Stimulated activated CD8-positive, alpha-beta memory T cell treated with anti-CD3 and anti-CD28 coated beads, Interleukin-2, amount 100 ng/mL, for 1 hour (primary cell): ENCODE measurements at regions not wholly inside any gene's neighbourhood (a gene's known extent, or its start where the extent isn't known, plus 50 kb on each side); places are given as distances from the start of the nearest gene placed in this dataset.

Experiments
- DNase-seq, 2 donors: peaks; one replicate each; pipeline ENCODE4 v3.0.0-alpha.2; 2020; ENCODE audit warnings: low read depth in 2 of 2

DNA sequence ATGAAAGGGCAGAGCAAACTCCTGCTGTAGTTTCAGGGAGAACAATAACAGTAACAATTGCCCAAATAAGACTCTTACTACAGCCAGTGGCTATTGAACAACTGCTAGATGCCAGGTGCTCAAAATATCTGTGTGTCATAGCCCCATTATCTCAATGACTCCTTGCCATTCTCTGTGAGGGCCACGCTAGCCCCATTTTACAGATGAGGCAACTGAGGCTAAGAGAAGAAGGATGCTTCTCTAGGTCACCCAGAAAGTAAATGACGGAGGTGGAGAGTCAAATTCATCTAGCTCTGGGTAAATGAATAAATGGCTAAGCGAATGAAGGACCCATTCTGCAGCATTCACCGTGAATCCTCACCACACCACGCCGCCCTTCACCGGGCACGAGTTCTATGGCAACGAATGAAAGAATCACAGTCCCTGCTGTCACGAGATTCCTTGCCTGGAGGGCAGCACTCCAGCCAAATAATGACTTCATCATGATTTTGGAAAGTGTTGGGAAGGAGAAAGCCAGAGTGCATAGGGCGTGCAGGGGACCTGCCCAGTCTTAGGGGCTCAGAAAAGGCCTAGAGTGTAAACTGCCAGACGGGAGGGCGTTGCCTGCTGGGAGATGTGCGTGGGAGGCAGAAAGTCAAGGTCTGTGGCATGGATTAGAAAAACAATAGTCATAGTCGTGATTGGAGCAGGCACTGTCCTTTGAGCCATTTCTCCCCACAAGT, 147.2 kb downstream of the C9orf50 start:
- no peak for DNase-seq

DNA sequence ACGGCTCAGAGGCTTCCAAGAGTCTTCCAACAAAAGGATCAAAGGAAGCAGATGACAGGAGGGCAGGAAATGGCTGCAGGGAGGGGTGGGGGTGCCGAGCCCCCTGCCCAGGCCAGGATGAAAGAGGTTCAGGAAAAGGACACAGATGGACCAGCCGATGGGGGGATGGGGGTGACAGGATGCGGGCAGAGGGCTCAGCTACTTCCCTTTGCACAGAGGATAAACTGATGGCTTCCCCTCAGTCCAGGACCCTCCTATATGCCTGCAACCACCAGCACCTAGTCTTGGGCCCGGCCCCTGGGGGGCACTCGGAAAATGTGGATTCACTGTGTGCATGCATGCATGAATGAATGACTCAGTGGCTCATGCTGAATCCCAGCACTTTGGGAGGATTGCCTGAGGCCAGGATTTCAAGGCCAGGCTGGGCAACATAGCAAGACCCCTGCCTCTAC, 148.2 kb downstream of the C9orf50 start:
- DNase-seq, result no peak

DNA sequence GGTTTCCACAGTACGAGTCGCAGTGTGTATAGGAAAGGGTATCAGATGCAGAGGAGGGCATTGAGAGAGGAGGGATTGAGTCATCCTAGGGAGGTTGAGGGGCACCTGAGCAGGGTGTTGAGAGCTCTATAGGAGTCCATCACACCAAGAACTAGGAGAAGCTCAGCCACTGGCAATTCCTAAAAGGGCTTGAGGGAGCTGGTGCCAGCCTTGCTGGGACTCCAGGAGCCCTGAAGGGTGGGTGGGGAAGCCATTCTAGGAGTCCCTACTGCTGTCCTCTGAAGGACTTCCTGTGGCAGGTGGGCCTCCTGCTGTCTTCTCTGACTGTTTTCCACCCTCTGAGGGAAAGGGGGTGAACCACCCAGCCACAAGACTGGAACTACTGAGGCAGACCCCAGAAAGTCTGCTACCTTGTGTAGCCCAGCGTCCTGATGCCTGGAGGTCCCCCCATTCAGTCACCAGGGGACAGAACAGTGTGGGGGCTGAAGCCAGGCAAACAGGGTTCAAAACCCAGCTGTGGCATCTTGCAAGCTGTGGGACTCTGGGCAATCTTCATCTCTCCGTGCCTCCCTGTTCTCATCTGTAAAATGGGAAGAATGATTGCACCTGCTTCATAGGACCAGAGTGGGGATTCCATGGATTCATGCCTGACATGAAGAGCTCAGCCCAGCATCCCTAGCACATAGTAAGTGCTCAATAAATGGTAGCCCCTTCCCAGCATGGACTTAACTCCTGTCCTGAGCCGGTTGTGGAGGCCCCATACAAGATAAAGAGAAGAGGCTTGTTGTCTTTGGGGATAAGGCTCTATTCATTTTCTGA, 149.5 kb downstream of the C9orf50 start:
- no peak for DNase-seq

DNA sequence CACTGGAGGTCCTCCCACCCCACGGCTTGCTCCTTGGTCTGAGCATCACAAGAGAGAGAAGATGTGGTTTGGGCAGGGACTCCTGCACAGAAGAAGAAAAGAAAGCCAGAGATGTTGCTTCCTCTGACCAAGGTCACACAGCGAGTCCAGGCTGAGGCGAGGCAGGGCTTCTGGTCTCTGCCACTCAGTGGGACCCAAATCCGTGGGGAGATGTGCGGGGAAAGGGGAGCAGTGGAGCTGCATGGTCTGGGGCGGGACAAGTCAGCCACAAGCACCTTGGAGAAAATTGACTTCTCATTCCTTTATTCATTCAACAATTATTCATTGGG, 150.9 kb downstream of the C9orf50 start:
- no peak for DNase-seq

DNA sequence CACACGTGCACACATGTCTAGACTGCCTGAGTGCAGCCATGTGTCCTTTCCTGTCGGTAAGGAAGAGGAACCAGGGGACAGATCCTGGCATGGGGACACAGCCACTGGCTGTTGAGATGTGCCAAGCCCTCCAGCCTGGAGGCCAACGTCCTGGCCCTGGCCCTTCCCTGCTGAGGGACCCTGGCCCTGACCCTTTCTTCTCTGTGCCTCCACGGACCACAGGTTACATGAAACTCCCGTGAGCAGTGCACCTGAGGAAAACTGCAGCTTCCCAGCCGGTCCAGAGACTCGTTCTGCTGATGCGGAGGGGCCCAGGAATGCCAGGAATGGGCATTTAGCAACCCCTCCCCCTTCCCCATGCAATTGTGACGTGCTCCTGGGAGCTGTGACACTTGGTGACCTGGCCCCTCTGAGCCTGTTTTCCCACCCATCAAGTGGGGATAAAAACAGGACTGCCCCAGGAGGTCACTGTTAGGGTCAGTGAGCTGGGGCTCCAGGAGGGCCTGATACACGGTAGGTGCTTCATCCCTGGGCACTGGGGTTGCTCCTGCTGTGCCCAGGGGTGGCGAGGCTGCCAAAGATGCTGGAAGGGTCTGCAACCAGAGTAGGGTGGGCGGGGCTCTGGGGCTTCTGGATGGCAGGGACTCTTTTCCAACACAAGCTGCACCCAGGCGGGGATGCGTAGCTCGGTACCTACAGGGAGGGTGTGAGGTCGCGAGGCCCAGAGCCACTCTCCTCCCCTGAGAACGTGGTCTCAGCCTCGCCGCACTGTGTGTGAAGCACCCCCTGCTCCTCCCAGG, 151.5 kb downstream of the C9orf50 start:
- DNase-seq, result no peak

DNA sequence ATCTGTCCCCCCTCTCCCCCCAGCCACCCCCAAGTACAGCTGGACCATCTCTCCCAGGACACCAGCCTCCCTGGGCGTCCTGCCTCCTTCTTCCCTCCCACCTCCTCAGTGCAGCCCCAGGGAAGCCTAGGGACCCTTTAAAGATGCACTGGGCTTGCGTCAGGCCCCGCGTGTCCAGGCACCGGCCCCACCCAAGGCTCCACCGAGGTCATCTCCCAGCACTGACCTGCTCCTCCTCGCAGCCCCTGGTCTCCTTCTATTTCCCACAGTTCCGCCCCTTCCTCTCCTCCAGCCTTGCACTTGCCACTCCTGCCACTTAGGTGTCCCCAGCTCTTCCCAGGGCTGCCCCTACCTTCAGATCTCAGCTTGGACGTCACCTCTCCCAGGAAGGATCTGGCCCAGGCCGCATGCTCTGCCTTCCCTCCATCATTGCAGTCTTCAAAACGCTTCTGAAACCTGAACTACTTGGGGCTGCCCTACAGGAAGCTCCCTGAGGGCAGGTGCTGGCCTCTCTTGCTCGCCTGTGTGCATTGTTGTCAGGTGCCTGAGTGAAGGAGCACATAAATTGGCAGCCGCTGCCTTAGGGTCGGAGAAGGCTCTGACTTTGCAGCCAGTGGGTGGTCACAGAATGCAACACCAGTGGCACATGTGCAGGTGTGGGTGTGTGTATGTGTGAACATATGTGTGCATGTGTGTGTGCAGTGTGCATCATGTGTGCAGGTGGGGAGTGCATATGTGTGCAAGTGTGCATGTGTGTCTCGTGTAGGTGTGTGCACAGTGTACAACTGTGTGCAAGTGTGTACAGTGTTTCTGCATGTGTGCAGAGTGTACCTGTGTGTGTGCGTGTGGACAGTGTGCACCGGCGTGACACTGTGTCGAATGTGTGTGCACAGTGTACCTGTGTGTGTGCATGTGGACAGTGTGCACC, 152.9 kb downstream of the C9orf50 start:
- DNase-seq, result no peak

DNA sequence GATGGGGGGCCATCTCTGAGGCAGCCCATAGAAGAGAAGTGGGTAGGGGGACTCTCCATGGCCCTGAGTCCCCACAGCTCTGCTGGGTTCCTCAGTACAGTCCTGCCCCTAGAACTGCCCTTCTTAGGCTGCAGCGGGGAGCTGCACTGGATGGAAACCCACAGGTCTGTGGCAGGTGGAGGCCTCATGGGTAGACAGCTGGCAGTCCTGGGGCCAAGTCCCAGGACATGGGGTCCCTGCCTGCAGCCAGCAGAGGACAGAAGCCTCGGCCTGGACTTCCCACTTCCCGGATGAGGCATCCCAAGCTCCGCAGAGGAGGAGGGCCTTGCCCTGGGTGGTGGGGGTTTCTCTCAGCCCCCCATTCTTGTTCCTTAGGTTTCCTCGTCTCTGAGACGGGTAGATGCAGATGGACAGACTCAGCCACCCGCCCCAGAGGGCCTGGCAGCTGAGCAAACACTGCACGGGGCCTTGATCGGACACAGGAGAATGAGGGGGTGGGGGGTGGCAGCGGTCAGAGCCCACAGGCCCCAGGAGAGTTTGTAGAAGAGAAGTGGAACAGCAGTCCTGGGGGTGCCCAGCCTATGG, 153.8 kb downstream of the C9orf50 start:
- no peak for DNase-seq

DNA sequence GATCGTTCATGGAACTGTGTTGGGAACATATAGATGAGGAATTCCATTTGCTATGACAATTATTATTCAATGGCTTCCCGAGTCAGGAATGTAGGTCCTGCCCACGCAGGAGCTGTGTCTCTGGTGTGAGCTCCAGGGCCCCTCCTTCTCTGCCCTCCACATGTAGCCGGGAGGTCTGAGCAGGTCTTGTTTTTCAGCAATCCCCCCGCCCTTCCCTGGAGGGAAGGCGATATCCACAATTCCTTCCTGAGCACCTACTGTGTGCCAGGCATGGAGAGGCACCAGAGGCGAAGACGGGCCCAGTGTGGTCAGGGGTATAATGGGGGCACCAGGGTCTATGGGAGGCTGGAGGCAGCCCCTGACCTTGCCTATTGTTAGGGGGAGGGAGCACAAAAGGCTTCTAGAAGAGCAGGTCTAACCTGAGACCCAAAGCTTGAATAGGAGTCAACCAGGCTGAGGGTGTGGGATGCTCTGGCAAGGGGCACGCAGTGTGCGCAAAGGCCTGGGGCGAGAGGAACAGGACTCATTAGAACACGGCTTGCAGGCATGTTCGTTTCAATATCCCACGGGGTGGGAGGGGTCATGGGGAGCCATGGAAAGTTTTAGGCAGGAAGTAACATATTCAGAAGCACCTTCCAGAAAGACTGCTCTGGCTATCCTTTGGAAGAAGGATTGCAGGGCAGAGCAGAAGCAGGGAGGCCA, 154.9 kb downstream of the C9orf50 start:
- no peak for DNase-seq

DNA sequence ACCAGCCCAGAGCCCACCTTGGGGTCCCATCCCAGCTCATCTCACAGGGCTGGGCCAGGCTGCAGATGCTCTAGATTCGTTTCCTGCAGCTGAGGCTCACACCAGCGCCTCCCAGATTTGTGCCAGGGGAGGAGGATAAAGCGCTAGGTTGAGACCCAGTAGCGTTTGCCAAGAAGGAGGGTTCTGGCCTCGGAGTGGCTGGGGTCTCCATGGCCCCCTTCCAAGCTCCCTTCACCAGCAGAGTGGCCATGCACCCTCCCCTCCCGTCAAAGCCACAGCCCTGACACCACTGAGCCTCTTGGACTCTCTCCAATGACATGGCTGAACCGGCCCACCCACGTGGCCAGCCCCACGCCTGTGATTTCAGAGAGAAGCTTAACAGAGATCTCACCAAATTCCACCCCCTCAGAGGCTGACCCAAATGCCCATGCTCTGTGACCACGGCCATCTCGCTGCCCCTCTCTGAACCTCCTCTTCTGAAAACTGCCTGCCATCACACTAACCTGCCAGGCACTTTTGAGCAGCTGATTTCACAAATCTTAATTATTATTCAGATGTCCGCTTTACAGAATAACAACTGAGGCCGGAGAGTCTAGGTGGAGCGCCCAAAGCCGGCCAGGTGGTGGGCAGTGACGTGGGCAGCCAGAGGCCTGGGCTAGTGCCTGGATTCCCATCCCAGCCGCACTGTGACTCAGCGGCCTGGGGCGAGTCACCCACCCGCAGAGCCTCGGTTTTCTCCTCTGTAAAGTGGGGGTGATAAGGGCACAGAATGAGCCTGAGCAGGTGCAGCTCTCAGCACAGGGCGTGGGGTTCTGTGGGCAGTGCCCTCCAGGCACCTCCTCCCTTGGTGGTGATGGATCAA, 155.7 kb downstream of the C9orf50 start:
- DNase-seq, result no peak

DNA sequence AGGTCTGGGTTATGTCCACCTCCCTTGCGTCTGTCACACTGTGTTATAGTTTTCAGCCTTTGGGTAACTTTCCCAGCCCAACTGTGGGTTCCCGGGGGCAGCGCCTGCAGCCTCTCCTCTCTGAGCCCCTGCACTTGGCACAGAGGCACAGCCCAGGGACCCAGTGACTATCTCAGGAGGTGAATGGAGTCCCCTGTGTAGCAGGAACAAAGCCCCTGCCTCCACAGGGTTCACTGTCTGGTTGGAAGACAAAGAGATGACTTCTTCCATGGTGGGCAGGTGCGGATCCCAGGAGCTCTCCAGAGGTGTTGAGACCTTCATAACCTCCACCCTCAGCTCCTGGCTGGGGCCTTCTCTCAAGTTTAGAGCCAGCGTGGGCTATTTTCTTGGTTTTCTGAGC, 156.9 kb downstream of the C9orf50 start:
- DNase-seq, result no peak

DNA sequence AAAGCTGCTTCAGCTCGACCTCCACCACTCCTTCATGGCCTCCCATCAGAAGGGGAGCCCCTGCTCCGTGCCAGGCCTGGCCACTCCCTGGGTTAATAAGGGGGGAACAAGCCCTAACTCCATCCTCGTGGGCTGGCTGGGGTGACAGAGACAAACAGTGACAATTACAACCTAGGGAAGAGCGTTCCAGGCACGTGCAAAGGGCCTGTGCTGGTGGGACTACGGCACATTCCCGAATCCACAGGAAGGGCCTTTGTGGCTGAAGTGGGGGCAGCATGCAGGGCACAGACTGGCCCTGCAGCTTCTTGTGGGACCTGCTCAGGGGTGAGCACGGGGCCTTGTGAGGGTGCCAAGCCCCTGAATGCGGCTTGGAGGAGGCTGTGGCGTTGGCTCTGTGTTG, 157.4 kb downstream of the C9orf50 start:
- DNase-seq, result no peak

DNA sequence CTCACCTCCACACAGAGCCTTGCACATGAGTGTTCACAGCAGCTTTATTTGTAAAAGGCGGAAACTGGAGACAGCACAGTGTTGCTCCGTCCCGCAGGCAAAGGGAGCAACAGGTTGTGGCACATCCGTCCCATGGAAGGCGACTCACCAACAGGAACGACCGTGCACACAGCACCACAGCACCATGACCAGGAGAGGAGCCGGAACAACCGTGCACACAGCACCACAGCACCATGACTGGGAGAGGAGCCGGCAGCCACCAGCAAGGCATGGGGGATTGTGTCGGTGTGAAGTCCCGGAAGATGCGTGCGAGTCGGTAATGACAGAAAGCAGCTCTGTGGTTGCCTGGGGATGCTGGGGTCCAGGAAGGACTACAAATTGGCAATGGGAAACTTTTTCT, 158.5 kb downstream of the C9orf50 start:
- DNase-seq, result no peak

DNA sequence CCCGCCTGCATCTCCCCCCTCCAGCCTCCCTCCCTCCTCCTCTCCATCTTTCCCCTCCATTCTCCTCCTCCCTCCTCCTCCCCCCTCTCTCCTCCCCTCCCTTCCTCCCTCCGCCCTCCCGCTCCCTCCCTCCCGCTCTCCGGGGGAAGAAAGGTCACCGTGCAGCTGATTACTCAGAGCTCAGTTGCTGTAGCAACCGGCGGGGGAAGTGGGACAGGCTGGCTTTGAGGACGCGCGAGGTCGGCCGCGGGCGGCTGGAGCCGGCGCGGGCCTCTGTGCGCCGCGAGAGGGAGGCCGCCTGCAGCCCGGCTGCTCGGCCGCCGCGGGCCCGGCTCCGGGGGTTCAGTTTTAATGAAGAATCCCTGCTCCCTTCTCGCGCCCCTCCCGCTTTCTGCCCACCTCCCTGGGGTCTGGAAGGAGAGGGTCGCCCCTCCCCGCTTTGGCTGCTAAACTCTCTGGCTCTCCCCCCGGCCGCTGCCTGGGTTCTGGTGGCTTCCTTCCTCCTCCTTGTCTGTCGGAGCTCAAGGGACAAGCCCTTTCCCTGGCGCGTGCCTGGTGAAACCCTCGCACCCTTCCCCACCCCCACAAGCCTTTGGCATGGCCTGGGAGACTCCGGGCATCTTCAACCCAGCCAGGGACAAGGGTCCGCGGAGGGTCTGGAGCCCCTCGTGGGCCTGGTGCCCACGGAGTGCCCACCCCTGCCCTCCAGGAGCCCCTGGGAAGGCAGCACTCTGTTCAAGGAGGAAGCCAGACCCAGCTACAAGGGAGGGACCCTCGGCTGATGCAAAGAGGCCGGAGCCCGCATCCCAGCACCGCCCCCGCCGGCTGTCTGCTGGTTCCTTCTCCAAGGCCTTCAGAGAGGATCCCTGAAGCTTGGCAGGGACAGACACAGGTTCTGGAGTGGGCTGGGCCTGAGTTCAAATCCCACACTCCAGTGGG, 160.3 kb downstream of the C9orf50 start:
- peak; percentile 62 to 78 for DNase-seq

DNA sequence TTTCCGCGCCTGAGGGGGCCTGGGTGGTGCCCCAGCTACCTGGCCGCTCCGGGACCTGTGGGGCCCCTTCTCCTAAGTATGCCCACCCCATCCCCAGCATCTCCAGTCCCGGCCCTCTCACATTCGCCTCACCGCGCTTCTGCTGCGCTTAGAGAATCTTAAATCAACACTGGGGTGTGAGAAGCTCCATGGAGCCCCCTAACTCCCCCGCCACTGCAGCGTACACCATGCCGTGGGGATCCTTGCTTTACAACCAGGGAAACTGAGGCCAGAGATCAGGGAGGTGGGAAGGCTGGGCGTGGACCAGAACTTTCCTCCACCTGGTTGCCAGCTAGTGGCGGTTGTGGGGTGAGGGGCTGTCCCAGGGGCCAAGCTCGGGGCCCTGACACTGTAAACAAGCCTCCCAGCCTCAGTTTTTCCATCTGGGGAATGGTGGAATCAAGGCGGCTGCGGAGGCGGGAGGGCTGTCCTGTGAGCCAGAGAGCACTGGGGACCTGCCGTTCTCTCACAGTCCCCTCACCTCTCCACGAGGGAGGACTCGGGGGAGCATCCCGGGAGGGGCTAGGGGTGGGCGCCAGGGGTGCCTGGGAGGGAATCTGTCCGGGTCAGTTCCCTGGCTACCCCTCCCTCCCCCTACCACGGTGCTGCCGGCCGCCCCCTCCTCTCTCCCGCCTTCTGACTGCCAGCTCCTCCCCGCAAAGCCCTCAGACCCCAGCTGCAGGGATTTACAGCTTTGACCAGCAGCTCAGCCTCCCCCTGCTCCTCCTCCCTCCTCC, 161.2 kb downstream of the C9orf50 start:
- DNase-seq, result no peak

DNA sequence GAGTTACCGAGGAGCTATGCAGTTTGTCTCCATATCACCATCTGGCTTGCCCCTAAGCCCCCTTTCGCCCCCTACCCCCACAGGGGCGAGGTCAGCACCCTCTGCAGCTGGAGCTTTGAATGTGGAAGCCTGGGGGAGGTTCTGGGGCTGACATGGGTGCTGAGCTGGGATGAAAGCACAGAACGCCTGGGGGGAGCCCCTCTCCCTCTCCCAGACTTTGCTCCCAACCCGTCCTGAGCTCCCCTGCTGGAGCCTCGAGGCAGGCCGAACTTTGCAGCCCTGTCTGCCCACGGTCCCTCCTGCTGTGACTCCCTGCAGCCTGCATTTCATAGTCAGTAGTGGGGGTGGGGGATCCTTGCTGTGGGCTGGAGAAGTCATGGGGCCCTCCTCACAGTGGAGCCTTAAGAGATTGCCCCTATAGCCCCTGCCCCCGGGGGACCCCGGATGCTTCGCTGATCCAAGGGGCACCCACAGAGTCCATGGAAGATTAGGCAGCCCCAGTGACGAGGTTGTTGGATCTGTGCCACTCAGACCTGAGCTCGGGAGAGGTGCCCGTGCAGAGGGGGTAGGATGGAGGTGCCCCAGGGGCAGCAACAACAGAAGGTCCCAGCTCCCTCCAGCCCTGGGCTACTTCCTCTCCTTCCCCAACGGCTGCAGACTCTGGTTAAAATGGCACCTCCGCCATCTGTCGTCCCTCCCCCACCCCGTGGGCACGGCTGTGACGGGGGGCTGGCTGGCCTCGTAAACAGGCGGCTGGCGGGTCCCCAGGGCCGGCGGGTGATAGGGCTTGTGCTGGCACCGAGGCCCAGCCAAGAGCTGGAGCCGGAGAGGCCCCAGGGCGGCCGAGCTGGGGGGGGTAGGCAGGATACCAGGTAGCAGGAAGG, 162.0 kb downstream of the C9orf50 start:
- no peak for DNase-seq

DNA sequence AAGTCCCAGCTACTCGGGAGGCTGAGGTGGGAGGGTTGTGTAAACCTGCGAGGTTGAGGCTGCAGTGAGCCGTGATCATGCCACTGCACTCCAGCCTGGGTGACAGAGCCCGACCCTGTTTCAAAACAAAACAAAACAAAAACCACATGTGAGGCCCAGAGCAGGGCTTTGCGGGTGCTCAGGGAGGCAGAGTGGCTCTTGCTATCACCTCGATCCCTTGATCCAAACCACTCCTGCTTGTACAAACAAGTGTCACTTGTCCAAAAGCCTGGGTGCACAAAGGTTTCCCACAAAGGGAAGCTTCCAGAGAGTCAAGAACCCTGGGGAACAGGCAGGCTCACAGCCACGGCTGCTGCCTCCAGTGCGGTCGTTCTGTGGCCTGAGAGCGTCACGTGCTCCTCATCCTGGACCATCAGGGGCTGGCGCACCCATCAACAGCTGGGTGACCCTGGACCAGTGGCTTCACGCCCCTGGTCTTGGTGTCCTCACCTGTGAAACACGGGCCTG, 162.7 kb downstream of the C9orf50 start:
- no peak for DNase-seq
